ENCODE measurements at regions not wholly inside any gene's neighbourhood (a gene's known extent, or its start where the extent isn't known, plus 50 kb on each side); places are given as distances from the start of the nearest gene placed in this dataset.

DNA sequence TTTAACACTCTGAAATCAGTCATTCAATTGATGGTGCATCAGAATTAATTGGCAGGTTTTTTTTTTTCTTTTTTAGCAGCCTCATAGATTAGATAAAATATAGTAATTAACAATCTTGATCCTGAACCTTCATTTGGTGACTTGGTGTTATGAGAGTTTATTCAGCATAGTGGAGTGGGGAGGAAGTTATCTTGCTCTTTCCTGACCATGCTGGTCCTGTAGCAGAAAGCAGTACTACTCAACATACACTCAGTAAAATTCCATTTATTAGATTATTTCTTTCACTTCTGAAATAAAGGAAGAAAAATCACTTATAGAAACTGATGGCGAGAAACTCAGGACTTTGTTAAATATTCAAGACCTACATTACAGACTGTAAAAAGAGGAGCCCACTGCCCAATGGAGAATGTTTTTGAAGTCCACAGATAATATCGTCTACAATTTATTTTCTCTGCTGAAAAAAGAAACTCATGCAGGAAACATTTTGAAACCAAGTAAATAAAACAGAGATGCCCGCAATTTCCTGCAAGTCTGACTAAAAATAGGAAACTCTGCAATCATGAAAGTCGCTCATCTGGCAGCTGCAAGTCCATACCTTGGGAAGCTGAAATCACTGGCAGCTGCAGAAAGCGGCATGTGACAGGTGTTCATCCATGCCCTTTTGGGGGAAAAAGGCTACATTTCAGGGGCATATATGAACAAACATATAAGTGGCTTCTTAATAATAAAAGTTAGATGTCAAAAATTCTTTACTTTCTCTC lies 233.2 kb upstream of the RFX3 start:
- no peak for DNase-seq
- Histone ChIP-seq H3K4me3 (ENCODE audit: low read depth, low read length) (no peak overlapping the region), H3K36me3 (no peaks in the 10 kb centered on the region), H3K4me1 (no peaks in the 10 kb centered on the region), H3K27me3 (no peaks in the 10 kb centered on the region), H3K9me3 (no peaks in the 10 kb centered on the region)
- TF ChIP-seq, protein P1, sequence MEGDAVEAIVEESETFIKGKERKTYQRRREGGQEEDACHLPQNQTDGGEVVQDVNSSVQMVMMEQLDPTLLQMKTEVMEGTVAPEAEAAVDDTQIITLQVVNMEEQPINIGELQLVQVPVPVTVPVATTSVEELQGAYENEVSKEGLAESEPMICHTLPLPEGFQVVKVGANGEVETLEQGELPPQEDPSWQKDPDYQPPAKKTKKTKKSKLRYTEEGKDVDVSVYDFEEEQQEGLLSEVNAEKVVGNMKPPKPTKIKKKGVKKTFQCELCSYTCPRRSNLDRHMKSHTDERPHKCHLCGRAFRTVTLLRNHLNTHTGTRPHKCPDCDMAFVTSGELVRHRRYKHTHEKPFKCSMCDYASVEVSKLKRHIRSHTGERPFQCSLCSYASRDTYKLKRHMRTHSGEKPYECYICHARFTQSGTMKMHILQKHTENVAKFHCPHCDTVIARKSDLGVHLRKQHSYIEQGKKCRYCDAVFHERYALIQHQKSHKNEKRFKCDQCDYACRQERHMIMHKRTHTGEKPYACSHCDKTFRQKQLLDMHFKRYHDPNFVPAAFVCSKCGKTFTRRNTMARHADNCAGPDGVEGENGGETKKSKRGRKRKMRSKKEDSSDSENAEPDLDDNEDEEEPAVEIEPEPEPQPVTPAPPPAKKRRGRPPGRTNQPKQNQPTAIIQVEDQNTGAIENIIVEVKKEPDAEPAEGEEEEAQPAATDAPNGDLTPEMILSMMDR (IDR thresholded peaks at IDR 0.05; ENCODE audit: low read depth, low read length) = no peak

DNA sequence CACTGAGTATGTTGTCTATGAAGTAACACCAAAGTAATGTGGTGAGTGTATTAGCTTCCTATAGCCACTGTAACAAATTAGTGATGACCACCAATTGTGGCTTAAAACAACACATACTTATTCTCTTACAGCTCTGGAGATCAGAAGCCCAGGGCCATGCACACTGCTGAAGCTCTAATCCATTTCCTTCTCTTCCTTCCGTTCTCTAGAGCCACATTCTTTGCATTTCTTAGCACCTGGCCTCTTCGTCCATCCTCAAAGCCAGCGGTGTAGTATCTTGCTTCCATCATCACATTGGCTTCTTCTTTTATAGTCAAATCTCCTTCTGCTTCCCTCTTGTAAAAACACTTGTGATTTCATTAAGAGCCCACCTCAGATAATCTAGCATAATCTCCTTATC lies 230.3 kb upstream of the RFX3 start:
- TF ChIP-seq, protein P1 (IDR thresholded peaks at IDR 0.05; ENCODE audit: low read depth, low read length) = no peak
- DNase-seq = no peak
- no peaks in the 10 kb centered on the region for H3K4me1 ChIP-seq
- H3K36me3 ChIP-seq = no peaks in the 10 kb centered on the region
- no peaks in the 10 kb centered on the region for H3K27me3 ChIP-seq
- no peaks in the 10 kb centered on the region for H3K9me3 ChIP-seq
- no peak overlapping the region for H3K4me3 ChIP-seq (ENCODE audit: low read depth, low read length)

DNA sequence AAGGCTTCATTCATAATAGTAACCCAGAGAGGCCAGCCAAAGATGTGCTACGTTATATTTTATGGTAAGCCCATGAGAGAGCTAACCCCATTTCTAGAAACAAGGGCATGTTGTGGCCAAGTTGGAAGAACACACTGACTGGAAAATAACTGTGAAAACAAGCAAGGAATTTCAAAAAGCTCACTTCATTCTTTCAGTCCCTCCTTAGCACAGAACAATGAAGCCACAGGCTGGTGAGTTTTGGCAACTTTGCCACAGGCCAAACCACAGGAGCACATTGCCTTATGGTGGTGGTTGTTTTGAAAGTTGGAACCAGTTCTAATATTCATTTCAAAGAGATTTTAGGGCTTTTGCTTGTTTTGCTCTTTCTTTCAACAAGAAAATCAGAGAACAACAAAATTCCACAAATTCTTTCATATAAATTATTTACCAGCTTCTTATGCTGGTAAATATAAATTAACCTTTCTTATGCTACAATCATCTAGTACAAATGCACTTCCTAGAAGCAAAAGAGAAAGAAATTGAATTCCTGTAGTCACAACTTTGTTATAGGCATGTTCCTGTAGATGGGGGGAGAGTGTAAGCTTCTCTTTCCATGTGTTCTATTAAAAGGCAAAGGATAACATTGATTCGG lies 225.4 kb upstream of the RFX3 start:
- DNase-seq = no peak
- no peaks in the 10 kb centered on the region for H3K27me3 ChIP-seq
- no peaks in the 10 kb centered on the region for H3K9me3 ChIP-seq
- H3K4me1 ChIP-seq = no peaks in the 10 kb centered on the region
- no peaks in the 10 kb centered on the region for H3K36me3 ChIP-seq
- TF ChIP-seq, protein P1 (IDR thresholded peaks at IDR 0.05; ENCODE audit: low read depth, low read length) = no peak
- H3K4me3 ChIP-seq (ENCODE audit: low read depth, low read length) = no peak overlapping the region

DNA sequence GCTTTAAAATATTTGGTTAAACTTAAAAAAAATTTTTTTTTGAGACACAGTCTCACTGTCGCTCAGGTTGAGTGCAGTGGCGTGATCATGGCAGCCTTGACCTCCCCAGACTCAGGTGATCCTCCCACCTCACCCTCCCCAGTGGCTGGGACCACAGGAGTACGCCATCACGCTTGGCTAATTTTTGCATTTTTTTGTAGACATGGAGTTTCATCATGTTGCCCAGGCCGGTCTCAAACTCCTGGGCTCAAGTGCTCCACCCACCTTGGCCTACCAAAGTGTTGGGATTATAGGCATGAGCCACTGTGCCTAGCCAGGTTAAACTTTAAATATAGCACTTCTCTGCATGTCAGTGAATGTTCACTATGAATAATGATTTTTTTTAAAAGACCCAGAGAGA lies 224.5 kb upstream of the RFX3 start:
- TF ChIP-seq, protein P1 (IDR thresholded peaks at IDR 0.05; ENCODE audit: low read depth, low read length) = no peak
- Histone ChIP-seq H3K36me3 (no peaks in the 10 kb centered on the region), H3K27me3 (no peaks in the 10 kb centered on the region), H3K4me3 (ENCODE audit: low read depth, low read length) (no peak overlapping the region), H3K4me1 (no peaks in the 10 kb centered on the region), H3K9me3 (no peaks in the 10 kb centered on the region)
- no peak for DNase-seq

DNA sequence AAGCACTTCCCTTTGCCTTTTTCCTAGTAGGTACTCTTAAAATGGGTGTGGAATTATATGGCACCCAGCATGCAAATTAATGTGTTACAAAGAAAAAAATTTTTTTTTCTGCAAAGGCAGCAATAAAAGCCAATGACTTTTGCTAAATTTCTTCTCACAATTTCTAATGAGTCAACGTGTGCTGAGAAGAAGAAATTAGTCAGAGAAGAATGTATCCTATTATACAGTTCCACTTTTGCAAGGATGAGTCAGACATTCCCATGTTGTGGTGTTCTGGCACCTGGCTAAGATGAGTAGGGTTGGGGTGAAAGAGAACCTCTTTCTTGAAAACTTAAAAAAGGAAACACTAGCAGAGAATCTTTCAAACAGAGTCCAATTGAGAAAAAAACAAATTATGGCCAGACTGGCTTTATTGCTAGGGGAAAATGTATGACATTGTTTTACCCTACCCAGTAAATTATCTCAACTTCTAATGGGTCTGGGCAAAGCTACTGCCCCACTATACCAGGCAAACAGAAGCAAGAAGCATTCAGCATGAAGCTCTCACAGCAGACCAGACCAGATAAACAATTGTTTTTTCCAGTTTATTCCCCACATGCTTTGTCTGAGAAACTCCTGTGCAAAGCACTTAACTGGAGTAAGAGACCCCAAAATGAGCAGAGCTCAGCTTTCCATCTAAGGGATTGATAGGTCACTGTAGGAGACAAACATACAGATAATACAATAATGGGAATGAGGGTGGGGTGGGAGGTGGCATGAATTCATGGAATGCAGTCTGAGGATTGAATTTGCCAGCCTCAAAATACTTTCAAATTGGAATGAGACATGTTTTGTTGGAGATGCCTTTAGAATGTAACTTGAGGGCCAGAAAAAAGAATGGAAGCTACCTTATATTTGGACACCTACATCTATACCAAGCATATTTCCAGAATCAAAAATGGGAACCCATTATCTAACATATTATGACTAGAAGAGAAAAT lies 220.8 kb upstream of the RFX3 start:
- TF ChIP-seq, protein P1 (IDR thresholded peaks at IDR 0.05; ENCODE audit: low read depth, low read length) = no peak
- H3K4me3 ChIP-seq (ENCODE audit: low read depth, low read length) = no peak overlapping the region
- 0 out of 2 replicates have a peak, but pooled peaks cover 3% of the 10 kb centered on the region for H3K27me3 ChIP-seq
- H3K36me3 ChIP-seq = no peaks in the 10 kb centered on the region
- H3K4me1 ChIP-seq = no peaks in the 10 kb centered on the region
- no peak for DNase-seq
- H3K9me3 ChIP-seq = no peaks in the 10 kb centered on the region
